ENCODE measurements at regions not wholly inside any gene's neighbourhood (a gene's known extent, or its start where the extent isn't known, plus 50 kb on each side); places are given as distances from the start of the nearest gene placed in this dataset.
"Not testable (repeated sequence)": the region's sequence is repeated elsewhere in the genome, so short reads cannot be mapped to it uniquely, and the experiment has no call there.

- H3K4me3 ChIP-seq (replicated peaks; ENCODE audit: low read depth, low read length): no peak overlapping the region
- TF ChIP-seq CTCF (IDR thresholded peaks at IDR 0.05; ENCODE audit: low read depth, low read length, missing control alignments): no peak
- no peak for DNase-seq (ENCODE audit: extremely low read depth, low read depth)
Measured at GRCh38 chr2:21233194-21233593, 109.4 kb downstream of the TDRD15 start.

GRCh38 chr2:21234001-21234400 is 110.2 kb downstream of the TDRD15 start:
- DNase-seq (ENCODE audit: extremely low read depth, low read depth): no peak
- no peak for TF ChIP-seq CTCF (IDR thresholded peaks at IDR 0.05; ENCODE audit: low read depth, low read length, missing control alignments)
- no peak overlapping the region for H3K4me3 ChIP-seq (replicated peaks; ENCODE audit: low read depth, low read length)

GRCh38 chr2:21234464-21235120 is 110.8 kb downstream of the TDRD15 start:
- no peak for TF ChIP-seq CTCF (IDR thresholded peaks at IDR 0.05; ENCODE audit: low read depth, low read length, missing control alignments)
- H3K4me3 ChIP-seq (replicated peaks; ENCODE audit: low read depth, low read length): no peak overlapping the region
- DNase-seq (ENCODE audit: extremely low read depth, low read depth): no peak

- not testable (repeated sequence) for H3K4me3 ChIP-seq (replicated peaks; ENCODE audit: low read depth, low read length); DNase-seq (ENCODE audit: extremely low read depth, low read depth)
Measured at GRCh38 chr2:21239749-21240148, 116.0 kb downstream of the TDRD15 start.

GRCh38 chr2:21244161-21244560 is 120.4 kb downstream of the TDRD15 start:
- H3K4me3 ChIP-seq (replicated peaks; ENCODE audit: low read depth, low read length): no peak overlapping the region
- DNase-seq (ENCODE audit: extremely low read depth, low read depth): no peak

GRCh38 chr2:21245565-21245964 is 121.8 kb downstream of the TDRD15 start:
- TF ChIP-seq CTCF (IDR thresholded peaks at IDR 0.05; ENCODE audit: low read depth, low read length, missing control alignments): no peak
- DNase-seq (ENCODE audit: extremely low read depth, low read depth): no peak
- H3K4me3 ChIP-seq (replicated peaks; ENCODE audit: low read depth, low read length): no peak overlapping the region

More at GRCh38 chr2:21244161-21244560, 120.4 kb downstream of the TDRD15 start:
- TF ChIP-seq CTCF (IDR thresholded peaks at IDR 0.05; ENCODE audit: low read depth, low read length, missing control alignments): no peak

GRCh38 chr2:21249367-21249766 is 125.6 kb downstream of the TDRD15 start:
- TF ChIP-seq CTCF (IDR thresholded peaks at IDR 0.05; ENCODE audit: low read depth, low read length, missing control alignments): no peak
- DNase-seq (ENCODE audit: extremely low read depth, low read depth): no peak
- no peak overlapping the region for H3K4me3 ChIP-seq (replicated peaks; ENCODE audit: low read depth, low read length)

Measured in HFF-Myc (cell line).